HepG2 (cell line): ENCODE measurements at regions not wholly inside any gene's neighbourhood (a gene's known extent, or its start where the extent isn't known, plus 50 kb on each side); places are given as distances from the start of the nearest gene placed in this dataset.

ENCODE experiments used
- AHR ChIP-seq: IDR thresholded peaks from 2 replicates; pipeline ENCODE4 v1.6.1; 2018; ENCODE audit warnings: missing genetic modification reagents, missing compliant biosample characterization
- ATF6 ChIP-seq: sonication (generic); formaldehyde crosslinking; conservative IDR thresholded peaks from 2 replicates; pipeline ENCODE4 v1.4.0; 2020; ENCODE audit warnings: missing genetic modification reagents
- CENPT ChIP-seq: sonication (generic); formaldehyde crosslinking; IDR thresholded peaks from 2 replicates; pipeline ENCODE4 v1.8.0; 2022; ENCODE audit warnings: low read depth, mild to moderate bottlenecking, moderate library complexity, missing genetic modification reagents
- KLF11 ChIP-seq: IDR thresholded peaks from 2 replicates; pipeline ENCODE4 v1.6.1; 2016; ENCODE audit warnings: missing compliant biosample characterization
- MEIS2 ChIP-seq: sonication (generic); formaldehyde crosslinking; IDR thresholded peaks from 2 replicates; pipeline ENCODE4 v1.9.0; 2021; ENCODE audit warnings: mild to moderate bottlenecking, missing genetic modification reagents
- NFIC ChIP-seq: IDR thresholded peaks from 2 replicates; pipeline ENCODE4 v1.6.1; 2012; ENCODE audit warnings: mild to moderate bottlenecking, low read length, inconsistent platforms
- RAD21 ChIP-seq: fragments of 450-650 bp; formaldehyde crosslinking; IDR thresholded peaks from 2 replicates; pipeline ENCODE4 v1.5.0; 2020; ENCODE audit warnings: mild to moderate bottlenecking
- ZBTB20 ChIP-seq: sonication (generic); formaldehyde crosslinking; IDR thresholded peaks from 2 replicates; pipeline ENCODE4 v1.8.1; 2023; ENCODE audit warnings: missing genetic modification reagents, low read depth, mild to moderate bottlenecking, borderline replicate concordance
- ZNF235 ChIP-seq: sonication (generic); formaldehyde crosslinking; IDR thresholded peaks from 2 replicates; pipeline ENCODE4 v1.8.1; 2023; ENCODE audit warnings: mild to moderate bottlenecking, missing genetic modification reagents, borderline replicate concordance
- ZNF619 ChIP-seq: sonication (generic); formaldehyde crosslinking; IDR thresholded peaks from 2 replicates; pipeline ENCODE4 v1.4.0; 2020; ENCODE audit warnings: mild to moderate bottlenecking, missing genetic modification reagents
- ZNF766 ChIP-seq: sonication (generic); formaldehyde crosslinking; IDR thresholded peaks from 2 replicates; pipeline ENCODE4 v1.5.0; 2020; ENCODE audit warnings: missing genetic modification reagents, borderline replicate concordance
- TF ChIP-seq, protein P1 (sequence below): sonication (generic); formaldehyde crosslinking; IDR thresholded peaks from 2 replicates; pipeline ENCODE4 v1.4.0; 2020; ENCODE audit warnings: mild to moderate bottlenecking, missing genetic modification reagents
- TF ChIP-seq, protein P2 (sequence below): IDR thresholded peaks from 2 replicates; pipeline ENCODE4 v1.6.1; 2016; ENCODE audit warnings: low read depth, missing genetic modification reagents, missing compliant biosample characterization
- TF ChIP-seq, protein P3 (sequence below): sonication (generic); formaldehyde crosslinking; IDR thresholded peaks from 2 replicates; pipeline ENCODE4 v1.4.0; 2020; ENCODE audit warnings: missing genetic modification reagents

GRCh38 chr1:36576118-36576517 is 93.4 kb upstream of the CSF3R start (continued):
- TF ChIP-seq NFIC = no peak
- TF ChIP-seq RAD21 (CRISPR knock-in tag) = peak; percentile 48; the same call in 1 of the 2 replicates
- no peak for TF ChIP-seq ATF6 (CRISPR knock-in tag)
- TF ChIP-seq CENPT (CRISPR knock-in tag) = no peak
- TF ChIP-seq ZNF235 (CRISPR knock-in tag) = no peak
- TF ChIP-seq ZNF619 (CRISPR knock-in tag) = no peak
- TF ChIP-seq, protein P1, sequence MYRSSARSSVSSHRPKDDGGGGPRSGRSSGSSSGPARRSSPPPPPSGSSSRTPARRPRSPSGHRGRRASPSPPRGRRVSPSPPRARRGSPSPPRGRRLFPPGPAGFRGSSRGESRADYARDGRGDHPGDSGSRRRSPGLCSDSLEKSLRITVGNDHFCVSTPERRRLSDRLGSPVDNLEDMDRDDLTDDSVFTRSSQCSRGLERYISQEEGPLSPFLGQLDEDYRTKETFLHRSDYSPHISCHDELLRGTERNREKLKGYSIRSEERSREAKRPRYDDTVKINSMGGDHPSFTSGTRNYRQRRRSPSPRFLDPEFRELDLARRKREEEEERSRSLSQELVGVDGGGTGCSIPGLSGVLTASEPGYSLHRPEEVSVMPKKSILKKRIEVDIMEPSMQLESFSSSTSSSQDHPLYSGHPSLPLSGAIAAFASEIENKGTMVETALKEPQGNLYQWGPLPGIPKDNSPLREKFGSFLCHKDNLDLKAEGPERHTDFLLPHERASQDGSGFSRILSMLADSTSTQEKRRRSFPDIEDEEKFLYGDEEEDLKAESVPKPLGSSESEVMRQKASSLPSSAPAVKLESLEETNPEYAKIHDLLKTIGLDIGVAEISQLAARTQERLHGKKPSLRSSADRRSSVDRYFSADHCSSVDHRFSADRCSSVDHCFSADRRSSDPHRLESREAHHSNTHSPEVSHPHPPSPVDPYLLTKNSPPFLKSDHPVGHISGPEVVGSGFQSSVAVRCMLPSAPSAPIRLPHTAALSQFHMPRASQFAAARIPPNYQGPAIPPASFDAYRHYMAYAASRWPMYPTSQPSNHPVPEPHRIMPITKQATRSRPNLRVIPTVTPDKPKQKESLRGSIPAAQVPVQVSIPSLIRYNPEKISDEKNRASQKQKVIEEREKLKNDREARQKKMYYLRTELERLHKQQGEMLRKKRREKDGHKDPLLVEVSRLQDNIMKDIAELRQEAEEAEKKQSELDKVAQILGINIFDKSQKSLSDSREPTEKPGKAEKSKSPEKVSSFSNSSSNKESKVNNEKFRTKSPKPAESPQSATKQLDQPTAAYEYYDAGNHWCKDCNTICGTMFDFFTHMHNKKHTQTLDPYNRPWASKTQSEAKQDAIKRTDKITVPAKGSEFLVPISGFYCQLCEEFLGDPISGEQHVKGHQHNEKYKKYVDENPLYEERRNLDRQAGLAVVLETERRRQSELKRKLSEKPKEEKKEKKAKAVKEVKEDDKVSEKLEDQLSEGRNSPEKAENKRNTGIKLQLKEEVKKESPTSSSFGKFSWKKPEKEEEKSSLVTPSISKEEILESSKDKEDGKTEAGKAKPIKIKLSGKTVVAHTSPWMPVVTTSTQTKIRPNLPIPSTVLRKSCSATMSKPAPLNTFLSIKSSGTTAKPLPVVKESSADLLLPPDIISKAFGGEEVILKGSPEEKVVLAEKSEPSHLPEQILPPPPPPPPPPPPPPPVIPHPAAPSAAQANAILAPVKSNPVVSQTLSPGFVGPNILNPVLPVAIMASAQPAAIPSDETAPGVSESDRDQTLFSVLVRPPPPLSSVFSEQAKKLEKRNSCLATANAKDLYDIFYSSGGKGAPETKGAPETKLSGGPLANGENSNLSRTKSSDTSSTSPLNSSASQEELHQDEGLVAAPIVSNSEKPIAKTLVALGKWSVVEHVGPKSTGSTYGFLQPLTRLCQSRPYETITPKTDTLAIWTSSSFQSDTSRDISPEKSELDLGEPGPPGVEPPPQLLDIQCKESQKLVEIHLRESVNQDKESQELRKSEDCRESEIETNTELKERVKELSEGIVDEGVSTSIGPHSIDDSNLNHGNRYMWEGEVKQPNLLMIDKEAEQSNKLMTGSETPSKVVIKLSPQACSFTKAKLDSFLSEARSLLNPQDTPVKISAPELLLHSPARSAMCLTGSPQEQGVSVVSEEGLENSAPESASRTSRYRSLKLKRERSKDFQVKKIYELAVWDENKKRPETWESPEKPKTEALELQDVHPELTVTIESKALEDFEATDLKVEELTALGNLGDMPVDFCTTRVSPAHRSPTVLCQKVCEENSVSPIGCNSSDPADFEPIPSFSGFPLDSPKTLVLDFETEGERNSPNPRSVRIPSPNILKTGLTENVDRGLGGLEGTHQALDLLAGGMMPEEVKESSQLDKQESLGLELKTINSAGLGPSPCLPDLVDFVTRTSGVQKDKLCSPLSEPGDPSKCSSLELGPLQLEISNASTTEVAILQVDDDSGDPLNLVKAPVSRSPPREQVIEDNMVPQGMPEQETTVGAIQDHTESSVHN = no peak
- TF ChIP-seq ZNF766 (CRISPR knock-in tag) = no peak
- TF ChIP-seq, protein P2, sequence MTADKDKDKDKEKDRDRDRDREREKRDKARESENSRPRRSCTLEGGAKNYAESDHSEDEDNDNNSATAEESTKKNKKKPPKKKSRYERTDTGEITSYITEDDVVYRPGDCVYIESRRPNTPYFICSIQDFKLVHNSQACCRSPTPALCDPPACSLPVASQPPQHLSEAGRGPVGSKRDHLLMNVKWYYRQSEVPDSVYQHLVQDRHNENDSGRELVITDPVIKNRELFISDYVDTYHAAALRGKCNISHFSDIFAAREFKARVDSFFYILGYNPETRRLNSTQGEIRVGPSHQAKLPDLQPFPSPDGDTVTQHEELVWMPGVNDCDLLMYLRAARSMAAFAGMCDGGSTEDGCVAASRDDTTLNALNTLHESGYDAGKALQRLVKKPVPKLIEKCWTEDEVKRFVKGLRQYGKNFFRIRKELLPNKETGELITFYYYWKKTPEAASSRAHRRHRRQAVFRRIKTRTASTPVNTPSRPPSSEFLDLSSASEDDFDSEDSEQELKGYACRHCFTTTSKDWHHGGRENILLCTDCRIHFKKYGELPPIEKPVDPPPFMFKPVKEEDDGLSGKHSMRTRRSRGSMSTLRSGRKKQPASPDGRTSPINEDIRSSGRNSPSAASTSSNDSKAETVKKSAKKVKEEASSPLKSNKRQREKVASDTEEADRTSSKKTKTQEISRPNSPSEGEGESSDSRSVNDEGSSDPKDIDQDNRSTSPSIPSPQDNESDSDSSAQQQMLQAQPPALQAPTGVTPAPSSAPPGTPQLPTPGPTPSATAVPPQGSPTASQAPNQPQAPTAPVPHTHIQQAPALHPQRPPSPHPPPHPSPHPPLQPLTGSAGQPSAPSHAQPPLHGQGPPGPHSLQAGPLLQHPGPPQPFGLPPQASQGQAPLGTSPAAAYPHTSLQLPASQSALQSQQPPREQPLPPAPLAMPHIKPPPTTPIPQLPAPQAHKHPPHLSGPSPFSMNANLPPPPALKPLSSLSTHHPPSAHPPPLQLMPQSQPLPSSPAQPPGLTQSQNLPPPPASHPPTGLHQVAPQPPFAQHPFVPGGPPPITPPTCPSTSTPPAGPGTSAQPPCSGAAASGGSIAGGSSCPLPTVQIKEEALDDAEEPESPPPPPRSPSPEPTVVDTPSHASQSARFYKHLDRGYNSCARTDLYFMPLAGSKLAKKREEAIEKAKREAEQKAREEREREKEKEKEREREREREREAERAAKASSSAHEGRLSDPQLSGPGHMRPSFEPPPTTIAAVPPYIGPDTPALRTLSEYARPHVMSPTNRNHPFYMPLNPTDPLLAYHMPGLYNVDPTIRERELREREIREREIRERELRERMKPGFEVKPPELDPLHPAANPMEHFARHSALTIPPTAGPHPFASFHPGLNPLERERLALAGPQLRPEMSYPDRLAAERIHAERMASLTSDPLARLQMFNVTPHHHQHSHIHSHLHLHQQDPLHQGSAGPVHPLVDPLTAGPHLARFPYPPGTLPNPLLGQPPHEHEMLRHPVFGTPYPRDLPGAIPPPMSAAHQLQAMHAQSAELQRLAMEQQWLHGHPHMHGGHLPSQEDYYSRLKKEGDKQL (CRISPR knock-in tag) = no peak
- no peak for TF ChIP-seq AHR
- no peak for TF ChIP-seq ZBTB20
- TF ChIP-seq KLF11 (CRISPR knock-in tag) = no peak
- TF ChIP-seq, protein P3, sequence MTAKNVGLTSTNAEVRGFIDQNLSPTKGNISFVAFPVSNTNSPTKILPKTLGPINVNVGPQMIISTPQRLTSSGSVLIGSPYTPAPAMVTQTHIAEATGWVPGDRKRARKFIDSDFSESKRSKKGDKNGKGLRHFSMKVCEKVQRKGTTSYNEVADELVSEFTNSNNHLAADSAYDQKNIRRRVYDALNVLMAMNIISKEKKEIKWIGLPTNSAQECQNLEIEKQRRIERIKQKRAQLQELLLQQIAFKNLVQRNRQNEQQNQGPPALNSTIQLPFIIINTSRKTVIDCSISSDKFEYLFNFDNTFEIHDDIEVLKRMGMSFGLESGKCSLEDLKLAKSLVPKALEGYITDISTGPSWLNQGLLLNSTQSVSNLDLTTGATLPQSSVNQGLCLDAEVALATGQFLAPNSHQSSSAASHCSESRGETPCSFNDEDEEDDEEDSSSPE (CRISPR knock-in tag) = no peak
- no peak for TF ChIP-seq MEIS2 (CRISPR knock-in tag)
